ENCODE measurements at regions not wholly inside any gene's neighbourhood (a gene's known extent, or its start where the extent isn't known, plus 50 kb on each side); places are given as distances from the start of the nearest gene placed in this dataset.

DNA sequence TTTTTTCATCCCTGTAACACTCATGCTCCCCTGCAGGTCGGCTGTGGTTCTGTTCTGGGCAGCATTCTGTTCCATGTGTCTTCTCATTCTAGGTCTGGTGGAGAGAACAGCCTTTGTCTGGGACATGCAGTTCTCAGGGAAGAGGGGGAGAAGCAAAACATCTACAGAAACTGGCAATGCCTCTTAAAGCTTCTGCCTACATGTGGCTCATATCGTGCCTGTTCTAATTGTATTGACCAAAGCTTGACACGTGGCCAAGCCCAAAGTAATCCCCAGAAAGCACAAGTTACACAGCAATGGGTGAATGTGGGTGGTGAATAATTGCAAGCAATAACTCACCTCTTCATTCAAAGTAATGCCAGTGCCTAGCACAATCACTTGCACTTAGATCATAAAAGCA lies 218.2 kb upstream of the IL12B start:
- DNase-seq (ENCODE audit: low spot score), result no peak
- no peaks in the 10 kb centered on the region for H3K9me3 ChIP-seq
- intact Hi-C loops (cut with DNase I), result no loop called here
- 32% methylated on average over 3 of the region's 3 CpGs for WGBS
- H3K36me3 ChIP-seq, result no peaks in the 10 kb centered on the region
- H3K27me3 ChIP-seq (replicated peaks; ENCODE audit: insufficient read depth), result no peaks in the 10 kb centered on the region
- H3K4me3 ChIP-seq, result no peak overlapping the region
- H3K27ac ChIP-seq, result no peak overlapping the region
- no peaks in the 10 kb centered on the region for H3K4me1 ChIP-seq (replicated peaks)
- TF ChIP-seq, protein P1, sequence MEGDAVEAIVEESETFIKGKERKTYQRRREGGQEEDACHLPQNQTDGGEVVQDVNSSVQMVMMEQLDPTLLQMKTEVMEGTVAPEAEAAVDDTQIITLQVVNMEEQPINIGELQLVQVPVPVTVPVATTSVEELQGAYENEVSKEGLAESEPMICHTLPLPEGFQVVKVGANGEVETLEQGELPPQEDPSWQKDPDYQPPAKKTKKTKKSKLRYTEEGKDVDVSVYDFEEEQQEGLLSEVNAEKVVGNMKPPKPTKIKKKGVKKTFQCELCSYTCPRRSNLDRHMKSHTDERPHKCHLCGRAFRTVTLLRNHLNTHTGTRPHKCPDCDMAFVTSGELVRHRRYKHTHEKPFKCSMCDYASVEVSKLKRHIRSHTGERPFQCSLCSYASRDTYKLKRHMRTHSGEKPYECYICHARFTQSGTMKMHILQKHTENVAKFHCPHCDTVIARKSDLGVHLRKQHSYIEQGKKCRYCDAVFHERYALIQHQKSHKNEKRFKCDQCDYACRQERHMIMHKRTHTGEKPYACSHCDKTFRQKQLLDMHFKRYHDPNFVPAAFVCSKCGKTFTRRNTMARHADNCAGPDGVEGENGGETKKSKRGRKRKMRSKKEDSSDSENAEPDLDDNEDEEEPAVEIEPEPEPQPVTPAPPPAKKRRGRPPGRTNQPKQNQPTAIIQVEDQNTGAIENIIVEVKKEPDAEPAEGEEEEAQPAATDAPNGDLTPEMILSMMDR (IDR thresholded peaks at IDR 0.05), result no peak
- peak; percentile 12 for TF ChIP-seq POLR2AphosphoS5 (IDR thresholded peaks at IDR 0.05)

DNA sequence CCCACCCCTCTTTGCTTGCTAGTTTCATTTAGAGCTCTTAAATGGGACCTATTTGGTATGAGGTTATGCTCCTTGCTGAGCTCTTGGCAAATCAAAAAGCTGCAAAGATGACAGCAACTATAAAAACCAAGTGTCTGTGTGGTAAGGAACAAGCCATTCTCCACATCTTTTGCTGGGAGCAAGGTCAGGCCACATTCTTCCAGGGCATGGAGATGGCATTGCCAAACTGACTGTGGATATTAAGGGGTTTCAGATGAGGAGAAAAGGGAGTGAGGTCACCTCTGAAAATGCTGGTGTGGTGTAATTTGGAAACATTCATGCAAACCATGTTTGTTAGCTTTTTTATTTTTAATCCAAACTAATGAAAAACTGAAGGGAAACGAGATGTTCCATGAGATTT lies 218.8 kb upstream of the IL12B start:
- intact Hi-C loops (cut with DNase I), result no loop called here
- H3K27me3 ChIP-seq (replicated peaks; ENCODE audit: insufficient read depth), result no peaks in the 10 kb centered on the region
- H3K27ac ChIP-seq, result no peak overlapping the region
- no peaks in the 10 kb centered on the region for H3K4me1 ChIP-seq (replicated peaks)
- no peak for TF ChIP-seq POLR2AphosphoS5 (IDR thresholded peaks at IDR 0.05)
- no peak for TF ChIP-seq POLR2A (IDR thresholded peaks at IDR 0.05)
- TF ChIP-seq, protein P1 (IDR thresholded peaks at IDR 0.05), result no peak
- no peaks in the 10 kb centered on the region for H3K9me3 ChIP-seq
- WGBS, result 41% methylated on average over 1 of the region's 1 CpG
- no peak for DNase-seq (ENCODE audit: low spot score)
- H3K4me3 ChIP-seq, result no peak overlapping the region
- no peaks in the 10 kb centered on the region for H3K36me3 ChIP-seq

DNA sequence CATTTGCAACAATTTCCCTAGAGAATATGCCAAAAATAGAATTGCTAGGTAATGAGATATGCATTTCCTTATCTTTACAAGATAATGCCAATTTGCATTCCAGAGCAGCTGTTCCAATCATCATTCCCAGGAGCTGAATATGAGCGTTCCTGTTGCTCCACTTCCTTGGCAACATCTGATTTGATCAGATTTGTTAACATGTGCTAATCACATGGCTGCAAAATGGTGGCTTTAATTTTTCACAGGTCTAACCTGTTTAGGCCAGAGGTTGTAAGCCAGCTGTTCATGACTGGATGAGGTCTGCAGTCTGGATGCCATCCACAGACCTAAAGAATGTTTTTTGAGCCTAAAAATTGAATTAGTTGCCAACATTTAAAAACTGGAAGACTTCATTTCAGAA lies 220.7 kb upstream of the IL12B start:
- no peak for DNase-seq (ENCODE audit: low spot score)
- intact Hi-C loops (cut with DNase I), result no loop called here
- H3K4me3 ChIP-seq, result no peak overlapping the region
- no peaks in the 10 kb centered on the region for H3K36me3 ChIP-seq
- no peak overlapping the region for H3K27ac ChIP-seq
- WGBS, result 88% methylated on average over 1 of the region's 1 CpG
- TF ChIP-seq, protein P1 (IDR thresholded peaks at IDR 0.05), result no peak
- no peak for TF ChIP-seq POLR2A (IDR thresholded peaks at IDR 0.05)
- no peaks in the 10 kb centered on the region for H3K4me1 ChIP-seq (replicated peaks)
- H3K27me3 ChIP-seq (replicated peaks; ENCODE audit: insufficient read depth), result no peaks in the 10 kb centered on the region
- no peaks in the 10 kb centered on the region for H3K9me3 ChIP-seq

GRCh38 chr5:159552751-159553150 lies 222.5 kb upstream of the IL12B start:
- TF ChIP-seq POLR2AphosphoS5 (IDR thresholded peaks at IDR 0.05), result no peak
- no peak for TF ChIP-seq POLR2A (IDR thresholded peaks at IDR 0.05)
- TF ChIP-seq, protein P1 (IDR thresholded peaks at IDR 0.05), result no peak
- Histone ChIP-seq H3K4me1 (replicated peaks) (no peaks in the 10 kb centered on the region), H3K27ac (no peak overlapping the region), H3K4me3 (no peak overlapping the region), H3K9me3 (no peaks in the 10 kb centered on the region), H3K36me3 (no peaks in the 10 kb centered on the region), H3K27me3 (replicated peaks; ENCODE audit: insufficient read depth) (no peaks in the 10 kb centered on the region)
- WGBS, result 73% methylated on average over 3 of the region's 3 CpGs
- intact Hi-C loops (cut with DNase I), result no loop called here
- no peak for DNase-seq (ENCODE audit: low spot score)

DNA sequence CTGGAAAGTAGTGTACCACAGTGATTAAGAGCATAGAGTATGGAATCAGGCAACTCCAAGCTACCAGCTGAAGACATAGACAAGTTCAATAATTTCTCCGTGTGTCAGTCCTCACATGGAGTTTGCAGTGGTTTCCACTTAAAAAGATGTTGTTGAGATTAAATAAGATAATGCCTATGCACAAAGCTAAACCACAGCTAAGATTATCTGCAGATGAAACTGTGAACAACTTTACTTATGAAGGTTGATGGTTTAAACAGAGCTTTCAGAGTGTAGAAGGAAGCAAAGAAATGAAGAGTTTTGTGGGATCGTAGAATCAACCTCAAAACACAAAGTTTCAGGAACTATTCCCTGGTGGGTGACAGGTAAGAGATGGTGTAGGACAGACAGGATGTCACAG lies 223.5 kb upstream of the IL12B start:
- Histone ChIP-seq H3K4me3 (no peak overlapping the region), H3K36me3 (no peaks in the 10 kb centered on the region), H3K9me3 (no peaks in the 10 kb centered on the region), H3K27ac (no peak overlapping the region), H3K4me1 (replicated peaks) (no peaks in the 10 kb centered on the region), H3K27me3 (replicated peaks; ENCODE audit: insufficient read depth) (no peaks in the 10 kb centered on the region)
- WGBS, result 92% methylated on average over 2 of the region's 2 CpGs
- intact Hi-C loops (cut with DNase I), result no loop called here
- TF ChIP-seq POLR2A (IDR thresholded peaks at IDR 0.05), result no peak
- TF ChIP-seq, protein P1 (IDR thresholded peaks at IDR 0.05), result no peak
- no peak for TF ChIP-seq POLR2AphosphoS5 (IDR thresholded peaks at IDR 0.05)
- no peak for DNase-seq (ENCODE audit: low spot score)
